ENCODE measurements at regions not wholly inside any gene's neighbourhood (a gene's known extent, or its start where the extent isn't known, plus 50 kb on each side); places are given as distances from the start of the nearest gene placed in this dataset.

DNA sequence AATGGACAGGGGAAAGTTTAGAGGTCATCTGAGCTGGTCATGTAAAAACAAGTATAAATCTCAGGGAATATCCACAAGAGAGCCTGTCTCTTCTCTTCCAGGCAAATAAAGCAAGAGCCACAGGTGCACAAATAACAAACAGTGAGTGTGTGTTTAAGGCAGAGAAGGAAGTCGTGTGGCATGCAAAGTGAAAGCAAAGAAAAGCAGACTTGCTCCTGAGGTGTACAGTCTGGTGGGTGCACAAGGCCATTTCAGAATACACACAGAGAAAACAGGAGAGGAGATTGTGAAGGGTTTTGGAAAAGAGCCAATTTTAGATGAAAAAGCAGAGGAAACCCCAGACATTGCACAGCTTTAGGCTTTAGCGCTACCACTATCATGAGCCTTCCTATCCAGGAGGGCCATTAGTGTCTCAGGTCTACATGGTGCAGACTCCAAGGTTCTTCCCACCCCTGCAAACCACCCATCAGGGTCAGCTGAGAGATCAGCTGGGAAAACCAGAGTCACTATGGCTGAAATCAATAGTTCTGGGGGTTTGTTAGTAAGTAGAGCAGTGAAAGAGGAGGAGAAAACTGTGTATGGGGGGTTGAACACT is 355.8 kb downstream of the KLHL4 start:
- Histone ChIP-seq H3K4me1 (no peaks in the 10 kb centered on the region), H3K27ac (no peak overlapping the region), H3K9me3 (no peaks in the 10 kb centered on the region), H3K36me3 (no peaks in the 10 kb centered on the region), H3K4me3 (no peak overlapping the region), H3K27me3 (peaks cover 0 to 12% (median 0%) of the 10 kb centered on the region in 7 donors)
- WGBS, 2 donors = 32 to 39% methylated on average over 2 of the region's 2 CpGs
- no peak for TF ChIP-seq CTCF (IDR thresholded peaks at IDR 0.05)
- ATAC-seq (no peak), DNase-seq (no peak)
- intact Hi-C loops (cut with DNase I) = no loop called here

DNA sequence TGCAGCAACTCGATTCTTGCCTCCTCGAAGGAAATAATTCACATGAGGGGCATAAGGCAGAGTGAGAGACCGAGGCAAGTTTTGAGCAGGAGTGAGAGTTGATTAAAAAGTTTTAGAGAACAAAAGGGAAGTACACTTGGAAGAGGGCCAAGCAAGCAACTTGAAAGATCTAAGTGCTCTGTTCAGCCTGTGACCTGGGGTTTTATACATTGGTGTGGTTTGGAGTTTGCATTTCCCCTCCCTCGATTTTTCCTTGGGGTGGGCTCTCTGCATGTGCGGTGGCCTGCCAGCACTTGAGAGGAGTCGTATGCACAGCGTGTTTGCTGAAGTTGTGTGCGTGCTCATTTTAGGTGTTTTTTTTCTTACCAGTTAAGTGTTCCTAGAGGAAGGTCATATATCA is 356.4 kb downstream of the KLHL4 start:
- Histone ChIP-seq H3K4me1 (no peaks in the 10 kb centered on the region), H3K27ac (no peak overlapping the region), H3K9me3 (no peaks in the 10 kb centered on the region), H3K4me3 (no peak overlapping the region), H3K36me3 (no peaks in the 10 kb centered on the region), H3K27me3 (peaks cover 0 to 11% (median 0%) of the 10 kb centered on the region in 7 donors)
- ATAC-seq (no peak), DNase-seq (no peak)
- no peak for TF ChIP-seq CTCF (IDR thresholded peaks at IDR 0.05)
- WGBS, 2 donors = 56 to 79% methylated on average over 8 of the region's 8 CpGs
- intact Hi-C loops (cut with DNase I) = no loop called here

GRCh38 chrX:87878926-87879325 is 361.3 kb downstream of the KLHL4 start:
- no peak for TF ChIP-seq CTCF (IDR thresholded peaks at IDR 0.05)
- DNase-seq = no peak
- ATAC-seq = no peak
- H3K9me3 ChIP-seq = no peaks in the 10 kb centered on the region
- H3K27me3 ChIP-seq = no peaks in the 10 kb centered on the region
- 91 to 94% methylated on average over 10 of the region's 10 CpGs for WGBS, 2 donors
- H3K4me3 ChIP-seq = no peak overlapping the region
- intact Hi-C loops (cut with DNase I) = no loop called here
- H3K4me1 ChIP-seq = no peaks in the 10 kb centered on the region
- no peaks in the 10 kb centered on the region for H3K36me3 ChIP-seq
- no peak overlapping the region for H3K27ac ChIP-seq

DNA sequence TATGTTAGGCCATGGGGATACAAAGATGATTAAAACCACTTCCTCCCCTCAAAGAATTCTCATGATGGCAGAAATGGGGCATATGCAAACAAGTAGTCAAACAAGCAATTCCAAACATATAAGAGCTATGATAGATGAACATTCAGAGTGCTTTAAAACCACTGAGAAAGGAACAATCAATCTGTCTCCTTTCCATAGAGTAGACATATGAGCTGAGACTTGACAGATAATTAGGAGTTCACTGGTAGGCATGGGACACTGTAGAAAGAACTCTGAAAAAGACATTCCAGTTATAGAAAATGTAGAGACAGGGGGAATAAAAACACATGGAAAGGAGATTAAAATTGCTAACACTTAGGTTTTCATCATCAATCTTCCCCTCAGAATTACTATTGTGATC is 372.8 kb downstream of the KLHL4 start:
- DNase-seq (no peak), ATAC-seq (no peak)
- H3K27ac ChIP-seq = no peak overlapping the region
- no peaks in the 10 kb centered on the region for H3K9me3 ChIP-seq
- peaks cover 0 to 14% (median 0%) of the 10 kb centered on the region in 7 donors for H3K27me3 ChIP-seq
- intact Hi-C loops (cut with DNase I) = no loop called here
- no peak overlapping the region for H3K4me3 ChIP-seq
- TF ChIP-seq CTCF (IDR thresholded peaks at IDR 0.05) = no peak
- H3K36me3 ChIP-seq = no peaks in the 10 kb centered on the region
- no peaks in the 10 kb centered on the region for H3K4me1 ChIP-seq

Data from heart right ventricle (tissue), 16 donors.